ENCODE measurements at regions not wholly inside any gene's neighbourhood (a gene's known extent, or its start where the extent isn't known, plus 50 kb on each side); places are given as distances from the start of the nearest gene placed in this dataset. TPM values are rescaled to one million over a fixed set of nuclear protein-coding genes. Genes with fewer than 3 reads are reported as not detected.
"Not testable (repeated sequence)": the region's sequence is repeated elsewhere in the genome, so short reads cannot be mapped to it uniquely, and the experiment has no call there.

DNA sequence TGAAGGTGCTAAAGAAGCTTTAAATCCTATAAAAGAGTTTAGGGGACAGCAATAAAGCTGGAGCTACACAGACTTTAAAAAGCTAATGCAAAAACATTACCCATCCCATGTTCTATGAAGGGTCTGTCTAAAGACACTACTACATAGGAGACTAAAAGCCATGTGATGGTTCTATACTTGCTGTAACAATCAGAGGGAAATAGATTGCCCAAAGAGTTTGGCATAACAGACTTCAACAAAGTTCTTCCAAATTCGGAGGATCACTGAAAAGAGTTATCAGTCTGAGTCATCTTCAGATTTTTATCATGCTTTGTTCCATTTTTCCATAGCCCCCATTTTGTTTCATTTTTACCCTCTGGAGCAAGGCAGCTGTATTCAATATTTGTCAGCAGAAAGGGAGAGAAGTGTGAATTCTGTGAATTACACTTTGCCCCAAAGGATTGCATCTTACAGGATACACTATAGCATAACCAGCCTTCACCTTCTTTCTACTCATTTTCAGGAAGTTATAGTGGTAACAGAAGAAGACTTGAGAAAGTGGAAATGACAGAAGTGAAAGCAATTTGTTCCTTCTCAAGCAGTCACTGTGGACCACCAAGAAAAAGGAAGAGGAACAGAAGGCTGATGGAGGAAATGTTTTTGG lies 143.3 kb downstream of the AVL9 start:
- DNase-seq; H2BK5ac ChIP-seq (ENCODE audit: low read depth, low read length, poor library complexity, severe bottlenecking); H3K9ac ChIP-seq (ENCODE audit: low read depth, low read length); H3K27ac ChIP-seq (ENCODE audit: insufficient read depth, low read length); H4K8ac ChIP-seq (ENCODE audit: low read depth in 2 of 2, low read length in 2 of 2); H3K9me3 ChIP-seq (ENCODE audit: control insufficient read depth, insufficient read depth, low read length); BruUV-seq (replicated peaks); H2AK9ac ChIP-seq (replicated peaks; ENCODE audit: low read depth, low read length, poor library complexity); H4K91ac ChIP-seq (ENCODE audit: insufficient read depth, low read depth, low read length); H3K79me1 ChIP-seq (ENCODE audit: low read depth in 1 of 2, low read length in 2 of 2); H2BK120ac ChIP-seq (ENCODE audit: low read depth, low read length); H3K27me3 ChIP-seq (ENCODE audit: control insufficient read depth, insufficient read depth, low read length); H3K14ac ChIP-seq (replicated peaks; ENCODE audit: low read depth, low read length); dilution Hi-C loops (cut with HindIII; ENCODE audit: low sequenced_read_pairs, unreplicated experiment); H2BK20ac ChIP-seq (ENCODE audit: low read depth, low read length); H3K4me2 ChIP-seq (ENCODE audit: low read depth, low read length); H3K36me3 ChIP-seq (ENCODE audit: control insufficient read depth, insufficient read depth, low read length); H2BK15ac ChIP-seq (ENCODE audit: low read depth, low read length); H3K9me1 ChIP-seq (ENCODE audit: insufficient read depth, low read length); H3K56ac ChIP-seq (ENCODE audit: extremely low read depth, insufficient read depth, low read length); ATAC-seq (ENCODE audit: low read depth); intact Hi-C loops (cut with micrococcal nuclease); in situ Hi-C loops (cut with MboI; ENCODE audit: low sequenced_read_pairs); H3K4me1 ChIP-seq (ENCODE audit: control insufficient read depth, insufficient read depth, low read length); H3K23ac ChIP-seq (ENCODE audit: low read depth, low read length); H4K20me1 ChIP-seq (ENCODE audit: insufficient read depth, low read length); H3K4me3 ChIP-seq (ENCODE audit: insufficient read depth, low read depth, low read length); H3K4ac ChIP-seq (ENCODE audit: low read depth, low read length); H2AFZ ChIP-seq (replicated peaks; ENCODE audit: low read length, poor library complexity); H3K18ac ChIP-seq (ENCODE audit: low read depth, low read length); H4K5ac ChIP-seq (ENCODE audit: low read depth, low read length); H2AK5ac ChIP-seq (ENCODE audit: low read depth, low read length): not testable (repeated sequence)
- CTCF ChIA-PET = interaction anchor here (0.6 kb wide), 1 partner anchor 155 kb away, joined by 6 read pairs; no protein-coding TSS in a partner anchor
- WGBS, 2 experiments (ENCODE audit: extremely low coverage in 2 of 2, insufficient read length in 1 of 2) = no CpG with 5 or more reads among the region's 1 CpG
- POLR2A ChIA-PET (ENCODE audit: unreplicated experiment) = interaction anchor here (0.5 kb wide), 1 partner anchor 147 kb away, joined by 6 read pairs; no protein-coding TSS in a partner anchor

Small RNA genes in the stretch of these regions (microRNA-seq; reads per million reads assigned to microRNA genes)
- gene AC018645.1 (ENCODE audit: insufficient read depth, insufficient read length) = not detected
- gene MIR550A2 (ENCODE audit: insufficient read depth in 1 of 2, insufficient read length in 1 of 2, unreplicated experiment in 1 of 2) = 0 reads per million in 2 experiments
- not detected for gene MIR550B2 (ENCODE audit: unreplicated experiment)
- not detected for gene RF00322 (ENCODE audit: insufficient read depth, insufficient read length)

Small RNA genes in the stretch of these regions (small RNA-seq; reads per million reads assigned to genes)
- 0 reads per million in 5 experiments for gene AC018645.1
- gene MIR550A2 = 0 reads per million in 5 experiments
- 0 reads per million in 5 experiments for gene RF00322
